Fibroblast of lung (primary cell): ENCODE measurements at regions not wholly inside any gene's neighbourhood (a gene's known extent, or its start where the extent isn't known, plus 50 kb on each side); places are given as distances from the start of the nearest gene placed in this dataset.
"Not testable (repeated sequence)": the region's sequence is repeated elsewhere in the genome, so short reads cannot be mapped to it uniquely, and the experiment has no call there.

Experiments
- DNase-seq, 2 donors: peaks; one replicate each; pipeline versions ENCODE4 v3.0.0 to v3.0.0-alpha.2; 2010; ENCODE audit warnings: low read depth in 2 of 2
- H2AFZ ChIP-seq: 2 replicates; pipeline ENCODE4 v1.5.1; 2012; ENCODE audit warnings: low read length, control low read depth, inconsistent platforms
- H3K27ac ChIP-seq: 2 replicates; pipeline ENCODE4 v1.5.1; 2011; ENCODE audit warnings: low read length, control low read depth; ENCODE audit not compliant: insufficient read depth
- H3K27me3 ChIP-seq: 2 replicates; pipeline ENCODE4 v1.5.1; 2011; ENCODE audit warnings: mild to moderate bottlenecking, low read length; ENCODE audit not compliant: control insufficient read depth, insufficient read depth
- H3K36me3 ChIP-seq: 2 replicates; pipeline ENCODE4 v1.5.1; 2011; ENCODE audit warnings: low read length; ENCODE audit not compliant: control insufficient read depth, insufficient read depth
- H3K4me1 ChIP-seq: 2 replicates; pipeline ENCODE4 v1.5.1; 2011; ENCODE audit warnings: low read length; ENCODE audit not compliant: control insufficient read depth, insufficient read depth; ENCODE audit errors: extremely low read depth
- H3K4me2 ChIP-seq: 2 replicates; pipeline ENCODE4 v1.5.1; 2011; ENCODE audit warnings: low read length, control low read depth; ENCODE audit not compliant: insufficient read depth; ENCODE audit errors: extremely low read depth
- H3K4me3 ChIP-seq, 4 experiments: fragments of 200-600 bp in 1 of 4; sonication (generic) in 1 of 4; replicated peaks in 1 of 4; 2 replicates each; pipeline ENCODE4 v1.5.1; 2011 to 2016; ENCODE audit warnings: low read length in 4 of 4, low read depth in 3 of 4, mild to moderate bottlenecking in 3 of 4, control low read depth in 2 of 4, inconsistent platforms in 1 of 4, mixed read lengths in 1 of 4; ENCODE audit not compliant: insufficient read depth in 1 of 4; ENCODE audit errors: control extremely low read depth in 1 of 4
- H3K79me2 ChIP-seq: 2 replicates; pipeline ENCODE4 v1.5.1; 2012; ENCODE audit warnings: mild to moderate bottlenecking, low read length, inconsistent platforms; ENCODE audit not compliant: control insufficient read depth, insufficient read depth
- H3K9ac ChIP-seq: 2 replicates; pipeline ENCODE4 v1.5.1; 2011; ENCODE audit warnings: mild to moderate bottlenecking, low read length, control low read depth; ENCODE audit not compliant: insufficient read depth
- H3K9me3 ChIP-seq: 2 replicates; pipeline ENCODE4 v1.5.1; 2012; ENCODE audit warnings: low read depth, low read length; ENCODE audit not compliant: control insufficient read depth, insufficient read depth
- H4K20me1 ChIP-seq: 2 replicates; pipeline ENCODE4 v1.5.1; 2011; ENCODE audit warnings: low read length; ENCODE audit not compliant: control insufficient read depth, insufficient read depth; ENCODE audit errors: extremely low read depth
- CTCF ChIP-seq, 2 donors: IDR thresholded peaks in 1 of 2; conservative IDR thresholded peaks in 1 of 2; 1 replicate in 1 of 2; 2 replicates in 1 of 2; pipeline ENCODE4 v1.5.1; 2011 to 2012; ENCODE audit warnings: low read length in 2 of 2, control low read depth in 1 of 2, inconsistent platforms in 1 of 2, low read depth in 1 of 2, mild to moderate bottlenecking in 1 of 2
- EZH2 ChIP-seq: IDR thresholded peaks from 2 replicates; pipeline ENCODE4 v1.5.1; 2012; ENCODE audit warnings: low read length, control low read depth, mild to moderate bottlenecking; ENCODE audit errors: missing control alignments

GRCh38 chr2:193076995-193077394 is 882.3 kb upstream of the TMEFF2 start:
- H3K27ac ChIP-seq: no peak overlapping the region
- no peaks in the 10 kb centered on the region for H3K4me1 ChIP-seq
- DNase-seq: no peak
- no peaks in the 10 kb centered on the region for H3K27me3 ChIP-seq
- no peak for TF ChIP-seq EZH2
- H3K4me3 ChIP-seq: no peak overlapping the region
- no peak overlapping the region for H3K9ac ChIP-seq
- no peaks in the 10 kb centered on the region for H3K36me3 ChIP-seq
- H3K4me2 ChIP-seq: no peak overlapping the region
- no peaks in the 10 kb centered on the region for H3K9me3 ChIP-seq
- H3K79me2 ChIP-seq: no peaks in the 10 kb centered on the region
- H4K20me1 ChIP-seq: no peaks in the 10 kb centered on the region
- H2AFZ ChIP-seq: no peak overlapping the region

GRCh38 chr2:193074933-193075332 is 880.2 kb upstream of the TMEFF2 start:
- Histone ChIP-seq H3K4me2 (no peak overlapping the region), H3K36me3 (no peaks in the 10 kb centered on the region), H3K9me3 (no peaks in the 10 kb centered on the region), H3K4me3 (no peak overlapping the region), H3K4me1 (no peaks in the 10 kb centered on the region), H3K9ac (no peak overlapping the region), H2AFZ (no peak overlapping the region), H3K27ac (no peak overlapping the region), H3K79me2 (no peaks in the 10 kb centered on the region), H4K20me1 (no peaks in the 10 kb centered on the region), H3K27me3 (no peaks in the 10 kb centered on the region)
- TF ChIP-seq EZH2 (no peak), CTCF (conservative IDR thresholded peaks at IDR 0.05 in 1 of 2, IDR thresholded peaks at IDR 0.05 in 1 of 2; ENCODE audit: low read depth in 1 of 2, low read length in 2 of 2) (no peak)
- no peak for DNase-seq

- no peak for DNase-seq
- TF ChIP-seq EZH2: no peak
- TF ChIP-seq CTCF (conservative IDR thresholded peaks at IDR 0.05 in 1 of 2, IDR thresholded peaks at IDR 0.05 in 1 of 2; ENCODE audit: low read depth in 1 of 2, low read length in 2 of 2): no peak
Observed at GRCh38 chr2:193072647-193073046, 877.9 kb upstream of the TMEFF2 start.

DNA sequence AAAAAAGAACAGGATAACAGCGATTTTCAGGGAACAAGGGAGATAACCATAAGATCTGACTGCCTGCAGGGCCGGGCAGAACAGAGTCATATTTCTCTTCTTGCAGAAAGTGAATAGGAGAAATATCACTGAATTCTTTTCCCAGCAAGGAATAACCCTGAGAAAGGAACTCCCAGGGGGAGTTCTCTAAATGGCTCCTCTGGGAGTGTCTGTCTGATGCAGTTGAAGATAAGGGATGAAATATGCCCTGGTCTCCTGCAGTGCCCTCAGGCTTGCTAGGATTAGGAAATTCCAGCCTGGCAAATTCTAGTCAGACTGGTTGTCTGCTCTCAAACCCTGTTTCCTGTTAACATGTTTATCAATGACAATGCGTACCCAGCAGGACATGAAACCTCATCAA is 830.8 kb upstream of the TMEFF2 start:
- H4K20me1 ChIP-seq, H3K4me2 ChIP-seq, H3K27me3 ChIP-seq, H3K79me2 ChIP-seq, H3K9ac ChIP-seq, H3K4me3 ChIP-seq, H3K9me3 ChIP-seq, H3K4me1 ChIP-seq, H2AFZ ChIP-seq, H3K27ac ChIP-seq, DNase-seq, H3K36me3 ChIP-seq: not testable (repeated sequence)

More at GRCh38 chr2:193072647-193073046, 877.9 kb upstream of the TMEFF2 start:
- Histone ChIP-seq H3K4me1 (no peaks in the 10 kb centered on the region), H4K20me1 (no peaks in the 10 kb centered on the region), H2AFZ (no peak overlapping the region), H3K9ac (no peak overlapping the region), H3K9me3 (no peaks in the 10 kb centered on the region), H3K27ac (no peak overlapping the region), H3K27me3 (no peaks in the 10 kb centered on the region), H3K4me2 (no peak overlapping the region), H3K4me3 (no peak overlapping the region), H3K79me2 (no peaks in the 10 kb centered on the region), H3K36me3 (no peaks in the 10 kb centered on the region)
